Brain pericyte (primary cell): ENCODE measurements at regions not wholly inside any gene's neighbourhood (a gene's known extent, or its start where the extent isn't known, plus 50 kb on each side); places are given as distances from the start of the nearest gene placed in this dataset.

Experiments
- DNase-seq: peaks from one replicate; pipeline ENCODE4 v3.0.0-alpha.2; 2012; ENCODE audit warnings: low read depth, low spot score

GRCh38 chr15:25969886-25970285, 106.8 kb upstream of the ATP10A start:
- DNase-seq: no peak

- no peak for DNase-seq
Observed at GRCh38 chr15:25967116-25967515, 104.0 kb upstream of the ATP10A start.

- DNase-seq: no peak
Observed at GRCh38 chr15:25965326-25965725, 102.2 kb upstream of the ATP10A start.

- no peak for DNase-seq
Observed at GRCh38 chr15:25960273-25960672, 97.1 kb upstream of the ATP10A start.

GRCh38 chr15:25959100-25959499, 96.0 kb upstream of the ATP10A start:
- no peak for DNase-seq

GRCh38 chr15:25955628-25956027, 92.5 kb upstream of the ATP10A start:
- no peak for DNase-seq

GRCh38 chr15:25954398-25954797, 91.3 kb upstream of the ATP10A start:
- DNase-seq: no peak

GRCh38 chr15:25950014-25950413, 86.9 kb upstream of the ATP10A start:
- DNase-seq: no peak

- DNase-seq: no peak
Observed at GRCh38 chr15:25947323-25948314, 84.5 kb upstream of the ATP10A start.

- DNase-seq: no peak
Observed at GRCh38 chr15:25946241-25946805, 83.2 kb upstream of the ATP10A start.

- no peak for DNase-seq
Observed at GRCh38 chr15:25944386-25944785, 81.3 kb upstream of the ATP10A start.

GRCh38 chr15:25943831-25944230, 80.7 kb upstream of the ATP10A start:
- DNase-seq: no peak

- no peak for DNase-seq
Observed at GRCh38 chr15:25939122-25939521, 76.0 kb upstream of the ATP10A start.

- no peak for DNase-seq
Observed at GRCh38 chr15:25937796-25938195, 74.7 kb upstream of the ATP10A start.

- no peak for DNase-seq
Observed at GRCh38 chr15:25936004-25936403, 72.9 kb upstream of the ATP10A start.

GRCh38 chr15:25933456-25934158, 70.5 kb upstream of the ATP10A start:
- no peak for DNase-seq

GRCh38 chr15:25932696-25933095, 69.6 kb upstream of the ATP10A start:
- DNase-seq: no peak

- no peak for DNase-seq
Observed at GRCh38 chr15:25931851-25932250, 68.7 kb upstream of the ATP10A start.

- no peak for DNase-seq
Observed at GRCh38 chr15:25930931-25931330, 67.8 kb upstream of the ATP10A start.
